SK-N-MC (cell line): ENCODE measurements at regions not wholly inside any gene's neighbourhood (a gene's known extent, or its start where the extent isn't known, plus 50 kb on each side); places are given as distances from the start of the nearest gene placed in this dataset.

Experiments used
- EZH2 ChIP-seq: fragments of 200-600 bp; sonication (generic); IDR thresholded peaks from one replicate; pipeline ENCODE4 v1.6.1; 2017; ENCODE audit warnings: antibody characterized with exemption
- POLR2AphosphoS5 ChIP-seq: IDR thresholded peaks from 2 replicates; pipeline ENCODE4 v1.6.1; 2012; ENCODE audit warnings: mild to moderate bottlenecking, low read depth, low read length, borderline replicate concordance

DNA sequence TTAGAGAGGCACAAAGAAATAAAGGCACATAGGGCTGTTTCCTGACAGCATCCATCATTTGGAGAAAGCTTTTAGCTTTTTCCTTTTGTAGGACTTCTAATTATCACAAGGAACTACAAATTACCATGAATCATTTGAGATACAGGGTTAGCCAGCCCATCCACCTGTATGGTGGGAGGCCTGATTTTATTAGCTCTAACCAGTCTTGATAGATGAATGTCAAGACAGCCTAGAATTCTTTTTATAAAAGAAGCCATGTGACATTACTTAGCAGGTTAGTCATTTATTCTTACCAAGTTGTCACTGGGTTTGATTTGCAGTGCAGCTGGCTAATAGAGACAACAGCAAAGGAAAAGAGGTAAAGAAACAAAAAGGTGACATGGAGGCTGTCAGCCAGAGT is 618.1 kb downstream of the ZNF385D start:
- TF ChIP-seq POLR2AphosphoS5 (no peak), EZH2 (no peak)
